AG10803 (cell line): ENCODE measurements at regions not wholly inside any gene's neighbourhood (a gene's known extent, or its start where the extent isn't known, plus 50 kb on each side); places are given as distances from the start of the nearest gene placed in this dataset.
A peak's percentile ranks its signal among the peaks of the same experiment; 100 is the strongest.

Source experiments
- DNase-seq: peaks from one replicate; pipeline ENCODE4 v3.0.0; 2010; ENCODE audit warnings: low read depth
- H3K4me3 ChIP-seq: 2 replicates; pipeline ENCODE4 v1.5.1; 2011; ENCODE audit warnings: mild to moderate bottlenecking, low read length, control low read depth
- TF ChIP-seq, protein P1 (sequence below): conservative IDR thresholded peaks from 2 replicates; pipeline ENCODE4 v1.5.1; 2011; ENCODE audit warnings: mild to moderate bottlenecking, low read length, control low read depth, inconsistent platforms

- DNase-seq, result no peak
- TF ChIP-seq, protein P1, sequence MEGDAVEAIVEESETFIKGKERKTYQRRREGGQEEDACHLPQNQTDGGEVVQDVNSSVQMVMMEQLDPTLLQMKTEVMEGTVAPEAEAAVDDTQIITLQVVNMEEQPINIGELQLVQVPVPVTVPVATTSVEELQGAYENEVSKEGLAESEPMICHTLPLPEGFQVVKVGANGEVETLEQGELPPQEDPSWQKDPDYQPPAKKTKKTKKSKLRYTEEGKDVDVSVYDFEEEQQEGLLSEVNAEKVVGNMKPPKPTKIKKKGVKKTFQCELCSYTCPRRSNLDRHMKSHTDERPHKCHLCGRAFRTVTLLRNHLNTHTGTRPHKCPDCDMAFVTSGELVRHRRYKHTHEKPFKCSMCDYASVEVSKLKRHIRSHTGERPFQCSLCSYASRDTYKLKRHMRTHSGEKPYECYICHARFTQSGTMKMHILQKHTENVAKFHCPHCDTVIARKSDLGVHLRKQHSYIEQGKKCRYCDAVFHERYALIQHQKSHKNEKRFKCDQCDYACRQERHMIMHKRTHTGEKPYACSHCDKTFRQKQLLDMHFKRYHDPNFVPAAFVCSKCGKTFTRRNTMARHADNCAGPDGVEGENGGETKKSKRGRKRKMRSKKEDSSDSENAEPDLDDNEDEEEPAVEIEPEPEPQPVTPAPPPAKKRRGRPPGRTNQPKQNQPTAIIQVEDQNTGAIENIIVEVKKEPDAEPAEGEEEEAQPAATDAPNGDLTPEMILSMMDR, result no peak
- no peak overlapping the region for H3K4me3 ChIP-seq
Observed at GRCh38 chr15:38689522-38689921, 124.9 kb upstream of the RASGRP1 start.

- no peak overlapping the region for H3K4me3 ChIP-seq
- no peak for DNase-seq
- TF ChIP-seq, protein P1, result no peak
Observed at GRCh38 chr15:38690216-38690615, 125.6 kb upstream of the RASGRP1 start.

DNA sequence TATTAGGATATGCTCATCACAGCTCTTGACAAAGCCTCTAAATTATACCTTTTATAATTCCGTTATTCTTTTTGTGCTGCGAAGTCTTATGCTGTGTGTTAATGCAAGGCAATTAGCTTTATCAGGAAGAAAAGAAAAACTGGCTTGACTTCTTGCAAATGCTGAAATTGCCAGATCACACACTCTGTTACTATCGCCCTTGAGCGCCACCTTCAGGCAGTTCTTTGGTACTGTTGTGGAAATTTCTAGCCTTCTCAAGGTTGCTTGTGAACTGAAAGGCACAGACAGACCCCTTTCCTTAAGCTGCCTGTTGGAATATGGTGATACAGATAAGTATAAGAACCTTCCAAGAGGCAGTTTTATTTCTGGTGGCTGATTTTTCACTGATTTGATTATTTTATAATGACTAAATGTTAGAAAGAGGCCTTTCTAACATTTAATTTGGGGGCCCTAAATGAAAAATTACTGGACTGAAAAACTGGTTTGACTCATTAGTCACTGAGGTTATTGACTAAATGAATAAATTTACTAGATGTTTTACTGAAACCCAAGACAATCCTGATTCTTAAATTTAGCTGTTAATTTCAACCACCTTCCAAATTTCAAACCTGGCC is 126.2 kb upstream of the RASGRP1 start:
- TF ChIP-seq, protein P1, result peak; percentile 89
- DNase-seq, result peak; percentile 63
- no peak overlapping the region for H3K4me3 ChIP-seq

GRCh38 chr15:38691377-38691776 is 126.8 kb upstream of the RASGRP1 start:
- TF ChIP-seq, protein P1, result no peak
- no peak overlapping the region for H3K4me3 ChIP-seq
- no peak for DNase-seq

GRCh38 chr15:38691965-38692788 is 127.6 kb upstream of the RASGRP1 start:
- TF ChIP-seq, protein P1, result no peak
- no peak overlapping the region for H3K4me3 ChIP-seq
- DNase-seq, result no peak

DNA sequence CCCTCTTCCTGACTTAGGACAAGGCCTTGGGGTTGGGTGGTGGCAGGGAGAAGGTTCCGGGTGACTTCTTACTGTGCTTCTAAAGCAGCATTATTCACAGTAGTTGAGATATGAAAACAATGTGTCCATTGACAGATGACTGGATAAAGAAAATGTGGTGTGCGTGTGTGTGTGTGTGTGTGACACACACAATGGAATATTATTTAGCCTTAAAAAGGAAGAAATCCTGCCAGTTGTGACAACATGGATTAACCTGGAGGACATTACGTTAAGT is 128.1 kb upstream of the RASGRP1 start:
- no peak for DNase-seq
- H3K4me3 ChIP-seq, result no peak overlapping the region
- TF ChIP-seq, protein P1, result no peak
